ENCODE measurements at regions not wholly inside any gene's neighbourhood (a gene's known extent, or its start where the extent isn't known, plus 50 kb on each side); places are given as distances from the start of the nearest gene placed in this dataset.

GRCh38 chr13:57874530-57874929 is 243.0 kb downstream of the PCDH17 start:
- H3K4me1 ChIP-seq (ENCODE audit: insufficient read depth, low read length, poor library complexity, severe bottlenecking), result no peaks in the 10 kb centered on the region
- H3K36me3 ChIP-seq (ENCODE audit: insufficient read depth, low read length), result no peaks in the 10 kb centered on the region
- no peaks in the 10 kb centered on the region for H3F3A ChIP-seq (ENCODE audit: low read depth)
- H3K9me3 ChIP-seq (ENCODE audit: insufficient read depth, low read depth, low read length), result no peaks in the 10 kb centered on the region
- H3K4me2 ChIP-seq (ENCODE audit: low read depth, low read length, poor library complexity, severe bottlenecking), result no peak overlapping the region
- H4K20me1 ChIP-seq (ENCODE audit: insufficient read depth, low read length, poor library complexity, severe bottlenecking), result no peaks in the 10 kb centered on the region
- no peaks in the 10 kb centered on the region for H3K27me3 ChIP-seq (ENCODE audit: insufficient read depth, low read length, poor library complexity, severe bottlenecking)
- H3K4me3 ChIP-seq (ENCODE audit: low read length, poor library complexity, severe bottlenecking), result no peak overlapping the region
- H2AFZ ChIP-seq (ENCODE audit: low read length), result no peak overlapping the region
- H3K9ac ChIP-seq (ENCODE audit: low read depth, low read length, poor library complexity, severe bottlenecking), result no peak overlapping the region
- H3K9me2 ChIP-seq (replicated peaks; ENCODE audit: low read depth, low read length), result no peaks in the 10 kb centered on the region
- no peaks in the 10 kb centered on the region for H3K79me2 ChIP-seq (ENCODE audit: insufficient read depth, low read length)
- no peak for TF ChIP-seq CTCF (conservative IDR thresholded peaks at IDR 0.05; ENCODE audit: low read length)
- TF ChIP-seq EZH2phosphoT487 (IDR thresholded peaks at IDR 0.05; ENCODE audit: borderline replicate concordance), result no peak

GRCh38 chr13:57877601-57878000 is 246.1 kb downstream of the PCDH17 start:
- Histone ChIP-seq H3K9me2 (replicated peaks; ENCODE audit: low read depth, low read length) (no peaks in the 10 kb centered on the region), H3K4me3 (ENCODE audit: low read length, poor library complexity, severe bottlenecking) (no peak overlapping the region), H3K27me3 (ENCODE audit: insufficient read depth, low read length, poor library complexity, severe bottlenecking) (no peaks in the 10 kb centered on the region), H3K9ac (ENCODE audit: low read depth, low read length, poor library complexity, severe bottlenecking) (no peak overlapping the region), H2AFZ (ENCODE audit: low read length) (no peak overlapping the region), H4K20me1 (ENCODE audit: insufficient read depth, low read length, poor library complexity, severe bottlenecking) (no peaks in the 10 kb centered on the region), H3K9me3 (ENCODE audit: insufficient read depth, low read depth, low read length) (no peaks in the 10 kb centered on the region), H3K4me1 (ENCODE audit: insufficient read depth, low read length, poor library complexity, severe bottlenecking) (no peaks in the 10 kb centered on the region), H3K79me2 (ENCODE audit: insufficient read depth, low read length) (no peaks in the 10 kb centered on the region), H3F3A (ENCODE audit: low read depth) (no peaks in the 10 kb centered on the region), H3K4me2 (ENCODE audit: low read depth, low read length, poor library complexity, severe bottlenecking) (no peak overlapping the region), H3K36me3 (ENCODE audit: insufficient read depth, low read length) (no peaks in the 10 kb centered on the region)
- TF ChIP-seq CTCF (conservative IDR thresholded peaks at IDR 0.05; ENCODE audit: low read length) (no peak), EZH2phosphoT487 (IDR thresholded peaks at IDR 0.05; ENCODE audit: borderline replicate concordance) (no peak)

- no peaks in the 10 kb centered on the region for H3K4me1 ChIP-seq (ENCODE audit: insufficient read depth, low read length, poor library complexity, severe bottlenecking)
- no peak overlapping the region for H3K4me3 ChIP-seq (ENCODE audit: low read length, poor library complexity, severe bottlenecking)
- no peak overlapping the region for H3K4me2 ChIP-seq (ENCODE audit: low read depth, low read length, poor library complexity, severe bottlenecking)
- H3K9ac ChIP-seq (ENCODE audit: low read depth, low read length, poor library complexity, severe bottlenecking), result no peak overlapping the region
- no peaks in the 10 kb centered on the region for H3K36me3 ChIP-seq (ENCODE audit: insufficient read depth, low read length)
- H3K9me2 ChIP-seq (replicated peaks; ENCODE audit: low read depth, low read length), result no peaks in the 10 kb centered on the region
- TF ChIP-seq EZH2phosphoT487 (IDR thresholded peaks at IDR 0.05; ENCODE audit: borderline replicate concordance), result no peak
- H3K79me2 ChIP-seq (ENCODE audit: insufficient read depth, low read length), result no peaks in the 10 kb centered on the region
- no peaks in the 10 kb centered on the region for H4K20me1 ChIP-seq (ENCODE audit: insufficient read depth, low read length, poor library complexity, severe bottlenecking)
- H3K27me3 ChIP-seq (ENCODE audit: insufficient read depth, low read length, poor library complexity, severe bottlenecking), result no peaks in the 10 kb centered on the region
- no peak overlapping the region for H2AFZ ChIP-seq (ENCODE audit: low read length)
- no peaks in the 10 kb centered on the region for H3K9me3 ChIP-seq (ENCODE audit: insufficient read depth, low read depth, low read length)
- no peaks in the 10 kb centered on the region for H3F3A ChIP-seq (ENCODE audit: low read depth)
These were observed 246.7 kb downstream of the PCDH17 start for GRCh38 chr13:57878291-57878690.

- Histone ChIP-seq H3K79me2 (ENCODE audit: insufficient read depth, low read length) (no peaks in the 10 kb centered on the region), H3K27me3 (ENCODE audit: insufficient read depth, low read length, poor library complexity, severe bottlenecking) (no peaks in the 10 kb centered on the region), H3K9me3 (ENCODE audit: insufficient read depth, low read depth, low read length) (no peaks in the 10 kb centered on the region), H2AFZ (ENCODE audit: low read length) (no peak overlapping the region), H3K36me3 (ENCODE audit: insufficient read depth, low read length) (no peaks in the 10 kb centered on the region), H3K9ac (ENCODE audit: low read depth, low read length, poor library complexity, severe bottlenecking) (no peak overlapping the region), H3F3A (ENCODE audit: low read depth) (no peaks in the 10 kb centered on the region), H3K4me1 (ENCODE audit: insufficient read depth, low read length, poor library complexity, severe bottlenecking) (no peaks in the 10 kb centered on the region), H4K20me1 (ENCODE audit: insufficient read depth, low read length, poor library complexity, severe bottlenecking) (no peaks in the 10 kb centered on the region), H3K9me2 (replicated peaks; ENCODE audit: low read depth, low read length) (no peaks in the 10 kb centered on the region), H3K4me3 (ENCODE audit: low read length, poor library complexity, severe bottlenecking) (no peak overlapping the region), H3K4me2 (ENCODE audit: low read depth, low read length, poor library complexity, severe bottlenecking) (no peak overlapping the region)
- TF ChIP-seq CTCF (conservative IDR thresholded peaks at IDR 0.05; ENCODE audit: low read length) (no peak), EZH2phosphoT487 (IDR thresholded peaks at IDR 0.05; ENCODE audit: borderline replicate concordance) (no peak)
These were observed 265.7 kb downstream of the PCDH17 start for GRCh38 chr13:57897225-57897624.
